ENCODE measurements at regions not wholly inside any gene's neighbourhood (a gene's known extent, or its start where the extent isn't known, plus 50 kb on each side); places are given as distances from the start of the nearest gene placed in this dataset.

- TF ChIP-seq BCL11A (tag by site-specific recombination; IDR thresholded peaks at IDR 0.05; ENCODE audit: low read depth): no peak
- TF ChIP-seq ZNF18 (tag by site-specific recombination; IDR thresholded peaks at IDR 0.05): no peak
- TF ChIP-seq ZNF645 (tag by site-specific recombination; IDR thresholded peaks at IDR 0.05): no peak
- no peak for TF ChIP-seq ZNF292 (tag by site-specific recombination; IDR thresholded peaks at IDR 0.05; ENCODE audit: borderline replicate concordance, low read depth)
- TF ChIP-seq ZNF670 (tag by site-specific recombination; IDR thresholded peaks at IDR 0.05; ENCODE audit: low read depth): no peak
- TF ChIP-seq ZNF311 (tag by site-specific recombination; IDR thresholded peaks at IDR 0.05; ENCODE audit: borderline replicate concordance): no peak
- no peak for TF ChIP-seq ZNF335 (tag by site-specific recombination; conservative IDR thresholded peaks at IDR 0.05)
- TF ChIP-seq ZNF140 (tag by site-specific recombination; IDR thresholded peaks at IDR 0.05): no peak
- TF ChIP-seq ZNF37A (tag by site-specific recombination; IDR thresholded peaks at IDR 0.05): no peak
- TF ChIP-seq ZNF433 (tag by site-specific recombination; IDR thresholded peaks at IDR 0.05; ENCODE audit: low read depth): no peak
- TF ChIP-seq ZNF280C (tag by site-specific recombination; IDR thresholded peaks at IDR 0.05): no peak
- TF ChIP-seq OVOL3 (tag by site-specific recombination; IDR thresholded peaks at IDR 0.05): no peak
- TF ChIP-seq KLF10 (tag by site-specific recombination; IDR thresholded peaks at IDR 0.05): no peak
- TF ChIP-seq ZNF558 (tag by site-specific recombination; IDR thresholded peaks at IDR 0.05): no peak
- no peak for TF ChIP-seq ELK4 (IDR thresholded peaks at IDR 0.05; ENCODE audit: borderline replicate concordance, low read depth, low read length)
- no peak for TF ChIP-seq ZNF549 (tag by site-specific recombination; IDR thresholded peaks at IDR 0.05)
- no peak for TF ChIP-seq ZNF404 (tag by site-specific recombination; IDR thresholded peaks at IDR 0.05)
- no peak for TF ChIP-seq ZNF341 (tag by site-specific recombination; IDR thresholded peaks at IDR 0.05; ENCODE audit: low read depth)
- no peak for TF ChIP-seq ZNF544 (tag by site-specific recombination; IDR thresholded peaks at IDR 0.05)
- TF ChIP-seq ZNF202 (tag by site-specific recombination; IDR thresholded peaks at IDR 0.05; ENCODE audit: borderline replicate concordance): no peak
- Histone ChIP-seq H3K4me1 (ENCODE audit: control insufficient read depth, insufficient read depth, low read length) (peaks cover 13% of the 10 kb centered on the region), H3K9me3 (ENCODE audit: control insufficient read depth, insufficient read depth, low read depth, low read length) (no peaks in the 10 kb centered on the region), H3K27ac (ENCODE audit: extremely low read depth, low read depth, low read length) (no peak overlapping the region), H3K4me3 (ENCODE audit: low read depth, low read length) (no peak overlapping the region), H3K36me3 (ENCODE audit: control insufficient read depth in 2 of 2, insufficient read depth in 1 of 2, low read length in 2 of 2) (no peaks in the 10 kb centered on the region)
- CTCF ChIA-PET: interaction anchor here (0.6 kb wide), 2 partner anchors 10 to 1631 kb away, joined by 3 read pairs; no protein-coding TSS in a partner anchor
- POLR2A ChIA-PET: interaction anchor here (0.6 kb wide), 1 partner anchor 1823 kb away, joined by 3 read pairs; no protein-coding TSS in a partner anchor
Observed at GRCh38 chr14:83712418-83713129, 1817.4 kb upstream of the FLRT2 start.
